Left renal cortex interstitium (tissue), 4 donors: ENCODE measurements at regions not wholly inside any gene's neighbourhood (a gene's known extent, or its start where the extent isn't known, plus 50 kb on each side); places are given as distances from the start of the nearest gene placed in this dataset.

ENCODE experiments used
- DNase-seq, 4 donors: peaks; one replicate each; pipeline ENCODE4 v3.0.0-alpha.2; 2013; ENCODE audit warnings: low read depth in 4 of 4, low spot score in 2 of 4, missing footprints in 1 of 4

GRCh38 chr2:236688157-236688556, 118.5 kb downstream of the ACKR3 start:
- DNase-seq = no peak

GRCh38 chr2:236688563-236689392, 119.2 kb downstream of the ACKR3 start:
- no peak for DNase-seq

- no peak for DNase-seq
These were observed 119.7 kb downstream of the ACKR3 start for GRCh38 chr2:236689393-236689700.

- DNase-seq = no peak
These were observed 120.4 kb downstream of the ACKR3 start for GRCh38 chr2:236689981-236690380.

GRCh38 chr2:236690726-236691125, 121.1 kb downstream of the ACKR3 start:
- DNase-seq = no peak

GRCh38 chr2:236691799-236692167, 122.2 kb downstream of the ACKR3 start:
- no peak for DNase-seq

- no peak for DNase-seq
These were observed 123.3 kb downstream of the ACKR3 start for GRCh38 chr2:236692937-236693336.

- DNase-seq = no peak
These were observed 123.9 kb downstream of the ACKR3 start for GRCh38 chr2:236693531-236693930.

GRCh38 chr2:236694146-236694888, 124.7 kb downstream of the ACKR3 start:
- no peak for DNase-seq

GRCh38 chr2:236696834-236697233, 127.2 kb downstream of the ACKR3 start:
- no peak for DNase-seq

GRCh38 chr2:236698016-236698627, 128.5 kb downstream of the ACKR3 start:
- no peak for DNase-seq

- DNase-seq = no peak
These were observed 131.1 kb downstream of the ACKR3 start for GRCh38 chr2:236700703-236701102.

- no peak for DNase-seq
These were observed 133.2 kb downstream of the ACKR3 start for GRCh38 chr2:236702657-236703372.

GRCh38 chr2:236703373-236703709, 133.7 kb downstream of the ACKR3 start:
- DNase-seq = no peak

GRCh38 chr2:236703906-236704305, 134.3 kb downstream of the ACKR3 start:
- no peak for DNase-seq

- DNase-seq = no peak
These were observed 135.3 kb downstream of the ACKR3 start for GRCh38 chr2:236704887-236705286.

- no peak for DNase-seq
These were observed 135.9 kb downstream of the ACKR3 start for GRCh38 chr2:236705295-236706105.

GRCh38 chr2:236706288-236706687, 136.7 kb downstream of the ACKR3 start:
- DNase-seq = no peak

GRCh38 chr2:236706803-236707202, 137.2 kb downstream of the ACKR3 start:
- no peak for DNase-seq

- no peak for DNase-seq
These were observed 141.8 kb downstream of the ACKR3 start for GRCh38 chr2:236711440-236711839.
